SK-N-SH treated with all-trans-retinoic acid at 6 μM for 48 hours (cell line): ENCODE measurements at regions not wholly inside any gene's neighbourhood (a gene's known extent, or its start where the extent isn't known, plus 50 kb on each side); places are given as distances from the start of the nearest gene placed in this dataset.

Experiments
- ATAC-seq: fragments of 200-7000 bp; cut with Tn5 transposase; 3 replicates; pipeline ENCODE4 v1.9.1; 2020; ENCODE audit warnings: mild to moderate bottlenecking, moderate library complexity
- ARNTL ChIP-seq: fragments of 450-650 bp; formaldehyde crosslinking; IDR thresholded peaks from 2 replicates; pipeline ENCODE4 v1.5.0; 2020; ENCODE audit warnings: low read depth, mild to moderate bottlenecking, moderate library complexity, borderline replicate concordance
- BACH2 ChIP-seq: fragments of 250-450 bp; sonication (Bioruptor Pico); IDR thresholded peaks from 2 replicates; pipeline ENCODE4 v1.9.0; 2021; ENCODE audit warnings: mild to moderate bottlenecking, borderline replicate concordance
- CSDC2 ChIP-seq: fragments of 250-450 bp; sonication (Bioruptor Pico); IDR thresholded peaks from 2 replicates; pipeline ENCODE4 v1.5.0; 2020; ENCODE audit warnings: mild to moderate bottlenecking, moderate library complexity
- ESRRG ChIP-seq: fragments of 250-450 bp; sonication (Bioruptor Pico); IDR thresholded peaks from 2 replicates; pipeline ENCODE4 v1.6.1; 2021; ENCODE audit warnings: mild to moderate bottlenecking
- GLIS3 ChIP-seq: fragments of 250-450 bp; sonication (Bioruptor Pico); IDR thresholded peaks from 2 replicates; pipeline ENCODE4 v1.5.0; 2020; ENCODE audit warnings: mild to moderate bottlenecking, moderate library complexity
- ISL1 ChIP-seq: fragments of 250-450 bp; sonication (Bioruptor Pico); IDR thresholded peaks from 2 replicates; pipeline ENCODE4 v2.1.2; 2022; ENCODE audit warnings: mild to moderate bottlenecking, moderate library complexity
- OSR1 ChIP-seq: fragments of 250-450 bp; sonication (Bioruptor Pico); IDR thresholded peaks from 2 replicates; pipeline ENCODE4 v1.8.0; 2022; ENCODE audit warnings: moderate library complexity, mild to moderate bottlenecking, inconsistent platforms
- PPARA ChIP-seq: fragments of 250-450 bp; sonication (Bioruptor Pico); IDR thresholded peaks from 2 replicates; pipeline ENCODE4 v1.5.0; 2020; ENCODE audit warnings: mild to moderate bottlenecking, borderline replicate concordance
- RARB ChIP-seq: fragments of 250-450 bp; sonication (Bioruptor Pico); IDR thresholded peaks from 2 replicates; pipeline ENCODE4 v1.8.0; 2021; ENCODE audit warnings: mild to moderate bottlenecking, moderate library complexity
- SNAI2 ChIP-seq: fragments of 250-450 bp; sonication (Bioruptor Pico); IDR thresholded peaks from 2 replicates; pipeline ENCODE4 v1.5.0; 2020; ENCODE audit warnings: mild to moderate bottlenecking, moderate library complexity
- TCF4 ChIP-seq: fragments of 250-450 bp; sonication (Bioruptor Pico); IDR thresholded peaks from 2 replicates; pipeline ENCODE4 v1.8.0; 2021; ENCODE audit warnings: mild to moderate bottlenecking, moderate library complexity, borderline replicate concordance
- TOX ChIP-seq: fragments of 250-450 bp; sonication (Bioruptor Pico); IDR thresholded peaks from 2 replicates; pipeline ENCODE4 v1.8.0; 2021; ENCODE audit warnings: mild to moderate bottlenecking, moderate library complexity, borderline replicate concordance
- ZC3H10 ChIP-seq: fragments of 250-450 bp; sonication (Bioruptor Pico); IDR thresholded peaks from 2 replicates; pipeline ENCODE4 v1.5.1; 2021; ENCODE audit warnings: mild to moderate bottlenecking, moderate library complexity
- ZFP3 ChIP-seq: fragments of 250-450 bp; sonication (Bioruptor Pico); IDR thresholded peaks from 2 replicates; pipeline ENCODE4 v1.5.0; 2020; ENCODE audit warnings: mild to moderate bottlenecking, moderate library complexity
- ZFP30 ChIP-seq: fragments of 450-650 bp; formaldehyde crosslinking; IDR thresholded peaks from 2 replicates; pipeline ENCODE4 v1.5.0; 2022; ENCODE audit warnings: mild to moderate bottlenecking, moderate library complexity
- ZNF565 ChIP-seq: fragments of 450-650 bp; formaldehyde crosslinking; conservative IDR thresholded peaks from 2 replicates; pipeline ENCODE4 v1.5.0; 2020; ENCODE audit warnings: low read depth, mild to moderate bottlenecking, moderate library complexity
- ZNF70 ChIP-seq: fragments of 450-650 bp; formaldehyde crosslinking; IDR thresholded peaks from 2 replicates; pipeline ENCODE4 v1.5.0; 2020; ENCODE audit warnings: mild to moderate bottlenecking, moderate library complexity
- ZNF8 ChIP-seq: fragments of 450-650 bp; formaldehyde crosslinking; IDR thresholded peaks from 2 replicates; pipeline ENCODE4 v1.5.0; 2020; ENCODE audit warnings: mild to moderate bottlenecking, moderate library complexity
- TF ChIP-seq, protein P1 (sequence below): fragments of 250-450 bp; sonication (Bioruptor Pico); IDR thresholded peaks from 2 replicates; pipeline ENCODE4 v1.5.1; 2020; ENCODE audit warnings: low read depth, mild to moderate bottlenecking, moderate library complexity
- TF ChIP-seq, protein P2 (sequence below): fragments of 250-450 bp; sonication (Bioruptor Pico); IDR thresholded peaks from 2 replicates; pipeline ENCODE4 v1.5.0; 2020; ENCODE audit warnings: mild to moderate bottlenecking, moderate library complexity
- TF ChIP-seq, protein P3 (sequence below): fragments of 250-450 bp; sonication (Bioruptor Pico); IDR thresholded peaks from 2 replicates; pipeline ENCODE4 v1.8.0; 2021; ENCODE audit warnings: low read depth, mild to moderate bottlenecking, moderate library complexity, borderline replicate concordance
- TF ChIP-seq, protein P4 (sequence below): fragments of 250-450 bp; sonication (Bioruptor Pico); IDR thresholded peaks from 2 replicates; pipeline ENCODE4 v1.8.0; 2020; ENCODE audit warnings: mild to moderate bottlenecking, moderate library complexity, borderline replicate concordance
- TF ChIP-seq, protein P5 (sequence below): fragments of 250-450 bp; sonication (Bioruptor Pico); IDR thresholded peaks from 2 replicates; pipeline ENCODE4 v1.5.1; 2021; ENCODE audit warnings: mild to moderate bottlenecking, moderate library complexity

DNA sequence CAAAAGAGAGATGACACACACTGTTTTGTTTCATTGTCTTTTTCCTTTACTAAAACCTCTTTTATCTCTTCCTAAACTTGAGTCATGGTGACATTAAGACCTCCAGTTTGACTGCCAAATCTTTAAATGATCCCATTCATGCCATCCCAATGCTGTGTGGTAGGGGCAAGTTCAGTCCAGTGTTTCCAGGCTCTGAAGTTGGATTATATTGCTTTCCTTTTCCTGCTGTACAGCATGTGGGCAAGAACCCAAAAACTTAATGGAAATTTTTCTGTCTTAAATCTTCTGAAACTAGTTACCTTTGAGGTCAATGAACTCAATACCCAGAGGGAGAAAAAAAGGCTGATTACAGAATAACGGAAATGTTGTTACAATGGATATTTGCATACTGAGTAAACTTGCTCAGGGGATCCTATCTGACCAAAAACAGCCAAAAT is 187.1 kb upstream of the FAR2 start:
- ATAC-seq, result peak; percentile 82
- TF ChIP-seq ISL1 (peak; percentile 65; the same call in 1 of the 2 replicates), ESRRG (no peak), ARNTL (CRISPR knock-in tag) (no peak), TCF4 (CRISPR knock-in tag) (no peak), TOX (CRISPR knock-in tag) (peak; percentile 6; the same call in 1 of the 2 replicates), ZFP3 (CRISPR knock-in tag) (0 out of 2 replicates have a peak, but pooled peaks have one; percentile 60), ZNF70 (CRISPR knock-in tag) (no peak)

DNA sequence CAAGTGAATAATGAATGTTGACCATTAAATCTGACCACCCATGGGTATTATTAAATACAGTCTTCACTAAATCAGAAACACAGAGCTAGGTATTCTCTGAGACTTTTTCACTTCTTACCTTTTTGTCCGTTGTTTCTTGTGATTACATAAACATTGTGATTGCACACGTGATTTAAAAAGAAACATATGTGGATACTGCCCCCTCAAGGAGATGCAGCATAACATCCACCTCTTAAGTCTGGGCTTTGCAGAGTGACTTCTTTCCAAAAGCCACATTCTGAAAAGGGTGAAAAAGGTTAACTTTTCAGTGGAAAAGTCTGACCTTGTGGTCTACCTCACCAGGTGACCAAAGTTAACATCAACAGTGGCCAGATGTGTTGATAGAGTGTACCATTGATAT is 185.5 kb upstream of the FAR2 start:
- TF ChIP-seq ARNTL (CRISPR knock-in tag) (no peak), ZNF565 (no peak), SNAI2 (CRISPR knock-in tag) (no peak), CSDC2 (CRISPR knock-in tag) (no peak), ZFP30 (CRISPR knock-in tag) (no peak), ZFP3 (CRISPR knock-in tag) (no peak), ZC3H10 (CRISPR knock-in tag) (no peak), ZNF8 (CRISPR knock-in tag) (no peak)
- TF ChIP-seq, protein P1, sequence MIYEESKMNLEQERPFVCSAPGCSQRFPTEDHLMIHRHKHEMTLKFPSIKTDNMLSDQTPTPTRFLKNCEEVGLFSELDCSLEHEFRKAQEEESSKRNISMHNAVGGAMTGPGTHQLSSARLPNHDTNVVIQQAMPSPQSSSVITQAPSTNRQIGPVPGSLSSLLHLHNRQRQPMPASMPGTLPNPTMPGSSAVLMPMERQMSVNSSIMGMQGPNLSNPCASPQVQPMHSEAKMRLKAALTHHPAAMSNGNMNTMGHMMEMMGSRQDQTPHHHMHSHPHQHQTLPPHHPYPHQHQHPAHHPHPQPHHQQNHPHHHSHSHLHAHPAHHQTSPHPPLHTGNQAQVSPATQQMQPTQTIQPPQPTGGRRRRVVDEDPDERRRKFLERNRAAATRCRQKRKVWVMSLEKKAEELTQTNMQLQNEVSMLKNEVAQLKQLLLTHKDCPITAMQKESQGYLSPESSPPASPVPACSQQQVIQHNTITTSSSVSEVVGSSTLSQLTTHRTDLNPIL (CRISPR knock-in tag), result no peak
- TF ChIP-seq, protein P2, sequence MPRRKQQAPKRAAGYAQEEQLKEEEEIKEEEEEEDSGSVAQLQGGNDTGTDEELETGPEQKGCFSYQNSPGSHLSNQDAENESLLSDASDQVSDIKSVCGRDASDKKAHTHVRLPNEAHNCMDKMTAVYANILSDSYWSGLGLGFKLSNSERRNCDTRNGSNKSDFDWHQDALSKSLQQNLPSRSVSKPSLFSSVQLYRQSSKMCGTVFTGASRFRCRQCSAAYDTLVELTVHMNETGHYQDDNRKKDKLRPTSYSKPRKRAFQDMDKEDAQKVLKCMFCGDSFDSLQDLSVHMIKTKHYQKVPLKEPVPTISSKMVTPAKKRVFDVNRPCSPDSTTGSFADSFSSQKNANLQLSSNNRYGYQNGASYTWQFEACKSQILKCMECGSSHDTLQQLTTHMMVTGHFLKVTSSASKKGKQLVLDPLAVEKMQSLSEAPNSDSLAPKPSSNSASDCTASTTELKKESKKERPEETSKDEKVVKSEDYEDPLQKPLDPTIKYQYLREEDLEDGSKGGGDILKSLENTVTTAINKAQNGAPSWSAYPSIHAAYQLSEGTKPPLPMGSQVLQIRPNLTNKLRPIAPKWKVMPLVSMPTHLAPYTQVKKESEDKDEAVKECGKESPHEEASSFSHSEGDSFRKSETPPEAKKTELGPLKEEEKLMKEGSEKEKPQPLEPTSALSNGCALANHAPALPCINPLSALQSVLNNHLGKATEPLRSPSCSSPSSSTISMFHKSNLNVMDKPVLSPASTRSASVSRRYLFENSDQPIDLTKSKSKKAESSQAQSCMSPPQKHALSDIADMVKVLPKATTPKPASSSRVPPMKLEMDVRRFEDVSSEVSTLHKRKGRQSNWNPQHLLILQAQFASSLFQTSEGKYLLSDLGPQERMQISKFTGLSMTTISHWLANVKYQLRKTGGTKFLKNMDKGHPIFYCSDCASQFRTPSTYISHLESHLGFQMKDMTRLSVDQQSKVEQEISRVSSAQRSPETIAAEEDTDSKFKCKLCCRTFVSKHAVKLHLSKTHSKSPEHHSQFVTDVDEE (CRISPR knock-in tag), result no peak
- TF ChIP-seq, protein P3, sequence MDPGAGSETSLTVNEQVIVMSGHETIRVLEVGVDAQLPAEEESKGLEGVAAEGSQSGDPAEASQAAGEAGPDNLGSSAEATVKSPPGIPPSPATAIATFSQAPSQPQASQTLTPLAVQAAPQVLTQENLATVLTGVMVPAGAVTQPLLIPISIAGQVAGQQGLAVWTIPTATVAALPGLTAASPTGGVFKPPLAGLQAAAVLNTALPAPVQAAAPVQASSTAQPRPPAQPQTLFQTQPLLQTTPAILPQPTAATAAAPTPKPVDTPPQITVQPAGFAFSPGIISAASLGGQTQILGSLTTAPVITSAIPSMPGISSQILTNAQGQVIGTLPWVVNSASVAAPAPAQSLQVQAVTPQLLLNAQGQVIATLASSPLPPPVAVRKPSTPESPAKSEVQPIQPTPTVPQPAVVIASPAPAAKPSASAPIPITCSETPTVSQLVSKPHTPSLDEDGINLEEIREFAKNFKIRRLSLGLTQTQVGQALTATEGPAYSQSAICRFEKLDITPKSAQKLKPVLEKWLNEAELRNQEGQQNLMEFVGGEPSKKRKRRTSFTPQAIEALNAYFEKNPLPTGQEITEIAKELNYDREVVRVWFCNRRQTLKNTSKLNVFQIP, result no peak
- TF ChIP-seq, all 23 proteins: peak for 0
- 0 out of 3 replicates have a peak, but pooled peaks have one; percentile 40 for ATAC-seq

DNA sequence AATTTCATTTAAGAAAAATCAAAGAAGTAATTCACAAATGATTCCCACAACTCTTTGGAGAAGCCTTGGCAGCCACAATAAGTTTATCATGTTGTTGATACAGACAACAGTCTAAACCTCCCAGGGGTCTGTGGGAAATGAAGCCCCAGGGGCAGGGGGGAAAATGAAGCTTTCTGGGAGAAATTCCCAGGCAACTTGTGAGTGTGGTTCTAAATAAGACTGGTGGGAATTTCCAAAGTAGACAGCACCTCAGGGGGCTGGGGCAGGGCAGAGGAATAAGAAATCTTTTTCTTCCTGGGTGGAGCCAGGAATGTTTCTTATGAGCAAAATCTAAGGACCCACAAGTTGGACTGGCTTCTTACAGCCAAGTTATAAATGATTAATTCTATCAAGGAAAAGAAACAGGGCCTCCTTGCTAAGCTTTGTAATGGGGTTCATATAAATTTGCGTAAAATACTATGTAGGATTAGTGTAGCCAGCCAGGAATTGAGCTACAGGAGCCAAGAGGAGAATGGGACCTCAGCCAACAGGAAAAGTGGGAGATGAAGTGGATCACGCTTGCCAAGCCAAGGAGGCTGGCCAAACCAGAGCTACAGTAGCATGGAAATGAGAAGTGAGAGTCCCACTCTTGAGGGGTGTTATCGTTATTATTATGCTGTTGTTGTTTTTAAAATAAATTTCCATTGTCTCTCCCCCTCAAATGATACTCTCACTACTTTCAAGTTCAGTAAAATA is 182.9 kb upstream of the FAR2 start:
- ATAC-seq, result no peak
- TF ChIP-seq GLIS3 (CRISPR knock-in tag) (no peak), RARB (CRISPR knock-in tag) (no peak), BACH2 (CRISPR knock-in tag) (no peak), ZNF8 (CRISPR knock-in tag) (no peak), ZNF70 (CRISPR knock-in tag) (no peak), TOX (CRISPR knock-in tag) (no peak), CSDC2 (CRISPR knock-in tag) (no peak), OSR1 (CRISPR knock-in tag) (no peak), PPARA (CRISPR knock-in tag) (no peak)
- TF ChIP-seq, protein P4, sequence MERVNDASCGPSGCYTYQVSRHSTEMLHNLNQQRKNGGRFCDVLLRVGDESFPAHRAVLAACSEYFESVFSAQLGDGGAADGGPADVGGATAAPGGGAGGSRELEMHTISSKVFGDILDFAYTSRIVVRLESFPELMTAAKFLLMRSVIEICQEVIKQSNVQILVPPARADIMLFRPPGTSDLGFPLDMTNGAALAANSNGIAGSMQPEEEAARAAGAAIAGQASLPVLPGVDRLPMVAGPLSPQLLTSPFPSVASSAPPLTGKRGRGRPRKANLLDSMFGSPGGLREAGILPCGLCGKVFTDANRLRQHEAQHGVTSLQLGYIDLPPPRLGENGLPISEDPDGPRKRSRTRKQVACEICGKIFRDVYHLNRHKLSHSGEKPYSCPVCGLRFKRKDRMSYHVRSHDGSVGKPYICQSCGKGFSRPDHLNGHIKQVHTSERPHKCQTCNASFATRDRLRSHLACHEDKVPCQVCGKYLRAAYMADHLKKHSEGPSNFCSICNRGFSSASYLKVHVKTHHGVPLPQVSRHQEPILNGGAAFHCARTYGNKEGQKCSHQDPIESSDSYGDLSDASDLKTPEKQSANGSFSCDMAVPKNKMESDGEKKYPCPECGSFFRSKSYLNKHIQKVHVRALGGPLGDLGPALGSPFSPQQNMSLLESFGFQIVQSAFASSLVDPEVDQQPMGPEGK (CRISPR knock-in tag), result no peak
- TF ChIP-seq, protein P2 (CRISPR knock-in tag), result no peak
- TF ChIP-seq, protein P5, sequence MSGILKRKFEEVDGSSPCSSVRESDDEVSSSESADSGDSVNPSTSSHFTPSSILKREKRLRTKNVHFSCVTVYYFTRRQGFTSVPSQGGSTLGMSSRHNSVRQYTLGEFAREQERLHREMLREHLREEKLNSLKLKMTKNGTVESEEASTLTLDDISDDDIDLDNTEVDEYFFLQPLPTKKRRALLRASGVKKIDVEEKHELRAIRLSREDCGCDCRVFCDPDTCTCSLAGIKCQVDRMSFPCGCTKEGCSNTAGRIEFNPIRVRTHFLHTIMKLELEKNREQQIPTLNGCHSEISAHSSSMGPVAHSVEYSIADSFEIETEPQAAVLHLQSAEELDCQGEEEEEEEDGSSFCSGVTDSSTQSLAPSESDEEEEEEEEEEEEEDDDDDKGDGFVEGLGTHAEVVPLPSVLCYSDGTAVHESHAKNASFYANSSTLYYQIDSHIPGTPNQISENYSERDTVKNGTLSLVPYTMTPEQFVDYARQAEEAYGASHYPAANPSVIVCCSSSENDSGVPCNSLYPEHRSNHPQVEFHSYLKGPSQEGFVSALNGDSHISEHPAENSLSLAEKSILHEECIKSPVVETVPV (CRISPR knock-in tag), result no peak
- TF ChIP-seq, protein P1 (CRISPR knock-in tag), result no peak
